Natural killer cell (primary cell): ENCODE measurements at regions not wholly inside any gene's neighbourhood (a gene's known extent, or its start where the extent isn't known, plus 50 kb on each side); places are given as distances from the start of the nearest gene placed in this dataset.

Experiments used
- ATAC-seq, 3 donors: fragments of 150-1000 bp in 2 of 3; fragments of 200-7000 bp in 1 of 3; cut with Tn5 transposase; 1 replicate in 1 of 3; 2 replicates in 2 of 3; pipeline ENCODE4 v1.10.0; 2021; ENCODE audit warnings: mild to moderate bottlenecking in 2 of 3, moderate library complexity in 2 of 3
- DNase-seq, 2 donors: peaks; one replicate each; pipeline versions ENCODE4 v3.0.0 to v3.0.0-alpha.2; 2013 to 2021; ENCODE audit warnings: mixed read lengths in 1 of 2
- H3K27ac ChIP-seq: one replicate; pipeline ENCODE4 v1.5.1; 2013; ENCODE audit warnings: mild to moderate bottlenecking, low read length
- H3K27me3 ChIP-seq: one replicate; pipeline ENCODE4 v1.6.1; 2013; ENCODE audit warnings: low read length; ENCODE audit not compliant: control insufficient read depth, insufficient read depth
- H3K36me3 ChIP-seq: one replicate; pipeline ENCODE4 v1.6.1; 2013; ENCODE audit warnings: low read length; ENCODE audit not compliant: control insufficient read depth, insufficient read depth
- H3K4me1 ChIP-seq: one replicate; pipeline ENCODE4 v1.6.1; 2013; ENCODE audit warnings: low read length; ENCODE audit not compliant: control insufficient read depth, insufficient read depth
- H3K4me3 ChIP-seq: one replicate; pipeline ENCODE4 v1.5.1; 2013; ENCODE audit warnings: low read length
- H3K9me3 ChIP-seq: one replicate; pipeline ENCODE4 v1.6.1; 2013; ENCODE audit warnings: low read length; ENCODE audit not compliant: control insufficient read depth, insufficient read depth
- H3K27ac Mint-ChIP-seq, 2 donors: one replicate each; pipeline ENCODE4 v1.8.0; 2022; ENCODE audit warnings: mild to moderate bottlenecking in 2 of 2, mixed read lengths in 2 of 2, moderate library complexity in 1 of 2
- H3K27me3 Mint-ChIP-seq, 2 donors: one replicate each; pipeline ENCODE4 v1.8.0; 2022; ENCODE audit warnings: low read depth in 2 of 2, mixed read lengths in 2 of 2
- H3K36me3 Mint-ChIP-seq: one replicate; pipeline ENCODE4 v1.8.0; 2022; ENCODE audit warnings: mixed read lengths
- H3K4me1 Mint-ChIP-seq, 2 donors: one replicate each; pipeline ENCODE4 v1.8.0; 2022; ENCODE audit warnings: mixed read lengths in 2 of 2
- H3K4me3 Mint-ChIP-seq: one replicate; pipeline ENCODE4 v1.8.0; 2022; ENCODE audit warnings: mild to moderate bottlenecking, moderate library complexity, mixed read lengths
- H3K9me3 Mint-ChIP-seq, 2 donors: one replicate each; pipeline ENCODE4 v1.8.0; 2022; ENCODE audit warnings: mixed read lengths in 2 of 2
- CTCF ChIP-seq: fragments of 200-600 bp; IDR thresholded peaks from one replicate; pipeline ENCODE4 v1.8.0; 2022; ENCODE audit warnings: antibody characterized with exemption
- WGBS: methylation state at CpG from one replicate; pipeline ENCODE4 v1.1.7; 2013; ENCODE audit warnings: missing lambda C conversion rate; ENCODE audit not compliant: insufficient coverage; 5-methylcytosine and 5-hydroxymethylcytosine counted together
- intact Hi-C: fragments of 100-400 bp; cut with micrococcal nuclease; formaldehyde crosslinking; loops from one replicate; pipeline ENCODE4 v1.14.2; 2022

- no peak for TF ChIP-seq CTCF
- H3K27ac Mint-ChIP-seq: no peak overlapping the region
- Histone ChIP-seq H3K4me1 (no peaks in the 10 kb centered on the region), H3K9me3 (no peaks in the 10 kb centered on the region), H3K36me3 (no peaks in the 10 kb centered on the region), H3K27me3 (no peaks in the 10 kb centered on the region), H3K27ac (no peak overlapping the region), H3K4me3 (no peak overlapping the region)
- H3K4me3 Mint-ChIP-seq: no peak overlapping the region
- peaks cover 0 to 5% of the 10 kb centered on the region in 2 donors for H3K4me1 Mint-ChIP-seq
- peaks cover 0 to 2% of the 10 kb centered on the region in 2 donors for H3K27me3 Mint-ChIP-seq
- H3K9me3 Mint-ChIP-seq: no peaks in the 10 kb centered on the region
- intact Hi-C loops: no loop called here
- no peak for DNase-seq
- ATAC-seq: no peak
- H3K36me3 Mint-ChIP-seq: no peaks in the 10 kb centered on the region
- WGBS: 86% methylated on average over 5 of the region's 5 CpGs
Observed at GRCh38 chr7:138254444-138254843, 178.2 kb downstream of the AKR1D1 start.

GRCh38 chr7:138257459-138258196 lies 181.4 kb downstream of the AKR1D1 start:
- no peak for ATAC-seq
- no peaks in the 10 kb centered on the region for H3K27me3 ChIP-seq
- 19% methylated on average over 8 of the region's 10 CpGs for WGBS
- H3K4me3 Mint-ChIP-seq: no peak overlapping the region
- no peak overlapping the region for H3K27ac Mint-ChIP-seq
- no peaks in the 10 kb centered on the region for H3K9me3 ChIP-seq
- peaks cover 0 to 2% of the 10 kb centered on the region in 2 donors for H3K27me3 Mint-ChIP-seq
- no peak for TF ChIP-seq CTCF
- peaks cover 0 to 5% of the 10 kb centered on the region in 2 donors for H3K4me1 Mint-ChIP-seq
- no peak overlapping the region for H3K27ac ChIP-seq
- no peak overlapping the region for H3K4me3 ChIP-seq
- no peaks in the 10 kb centered on the region for H3K9me3 Mint-ChIP-seq
- H3K4me1 ChIP-seq: no peaks in the 10 kb centered on the region
- no peaks in the 10 kb centered on the region for H3K36me3 Mint-ChIP-seq
- DNase-seq: no peak
- H3K36me3 ChIP-seq: no peaks in the 10 kb centered on the region
- intact Hi-C loops: no loop called here

- Histone ChIP-seq H3K4me3 (no peak overlapping the region), H3K36me3 (no peaks in the 10 kb centered on the region), H3K9me3 (no peaks in the 10 kb centered on the region), H3K27ac (no peak overlapping the region), H3K4me1 (no peaks in the 10 kb centered on the region), H3K27me3 (no peaks in the 10 kb centered on the region)
- Mint-ChIP-seq H3K27me3 (peaks cover 0 to 2% of the 10 kb centered on the region in 2 donors), H3K27ac (no peak overlapping the region), H3K36me3 (no peaks in the 10 kb centered on the region), H3K4me3 (no peak overlapping the region), H3K4me1 (peaks cover 0 to 5% of the 10 kb centered on the region in 2 donors), H3K9me3 (no peaks in the 10 kb centered on the region)
- TF ChIP-seq CTCF: no peak
- WGBS: 45% methylated on average over 2 of the region's 3 CpGs
- DNase-seq: no peak
- no peak for ATAC-seq
- intact Hi-C loops: no loop called here
Observed at GRCh38 chr7:138258197-138258559, 181.9 kb downstream of the AKR1D1 start.

- Mint-ChIP-seq H3K27ac (no peak overlapping the region), H3K4me3 (no peak overlapping the region), H3K27me3 (peaks cover 0 to 2% of the 10 kb centered on the region in 2 donors), H3K36me3 (no peaks in the 10 kb centered on the region), H3K4me1 (peaks cover 0 to 5% of the 10 kb centered on the region in 2 donors), H3K9me3 (no peaks in the 10 kb centered on the region)
- Histone ChIP-seq H3K4me3 (no peak overlapping the region), H3K27ac (no peak overlapping the region), H3K9me3 (no peaks in the 10 kb centered on the region), H3K4me1 (no peaks in the 10 kb centered on the region), H3K27me3 (no peaks in the 10 kb centered on the region), H3K36me3 (no peaks in the 10 kb centered on the region)
- DNase-seq: no peak
- 72% methylated on average over 2 of the region's 3 CpGs for WGBS
- intact Hi-C loops: no loop called here
- TF ChIP-seq CTCF: no peak
- no peak for ATAC-seq
Observed at GRCh38 chr7:138259675-138260074, 183.4 kb downstream of the AKR1D1 start.
